GM12892 (cell line): ENCODE measurements at regions not wholly inside any gene's neighbourhood (a gene's known extent, or its start where the extent isn't known, plus 50 kb on each side); places are given as distances from the start of the nearest gene placed in this dataset.

ENCODE experiments used
- POLR2A ChIP-seq: IDR thresholded peaks from 2 replicates; pipeline ENCODE4 v1.6.1; 2011; ENCODE audit warnings: low read depth, low read length, control low read depth
- POLR2AphosphoS5 ChIP-seq: IDR thresholded peaks from 2 replicates; pipeline ENCODE4 v1.6.1; 2011; ENCODE audit warnings: low read depth, low read length, control low read depth
- TAF1 ChIP-seq: IDR thresholded peaks from 2 replicates; pipeline ENCODE4 v1.6.1; 2011; ENCODE audit warnings: low read depth, mild to moderate bottlenecking, control low read depth, low read length, borderline replicate concordance

DNA sequence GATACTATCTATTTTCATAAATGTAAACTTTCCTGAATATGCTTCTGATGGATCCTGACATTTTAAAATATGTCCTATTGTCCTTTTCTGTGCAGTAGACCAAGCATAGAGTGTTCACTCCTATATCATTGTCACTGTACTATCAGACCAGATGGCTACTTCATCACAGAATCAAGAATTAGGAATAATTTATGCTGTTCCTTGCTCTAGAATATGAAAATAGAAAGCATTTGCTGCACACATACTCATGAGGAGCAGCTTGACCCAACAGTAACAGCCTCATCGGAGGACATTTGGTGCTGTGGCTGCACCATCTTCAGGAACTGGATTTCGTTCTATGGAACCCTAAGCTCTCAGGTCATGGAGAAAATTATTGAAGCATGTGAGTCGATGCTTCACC lies 468.9 kb upstream of the HNRNPA3 start:
- TF ChIP-seq POLR2A = no peak
- TF ChIP-seq POLR2AphosphoS5 = no peak
- TF ChIP-seq TAF1 = no peak
